ENCODE measurements at regions not wholly inside any gene's neighbourhood (a gene's known extent, or its start where the extent isn't known, plus 50 kb on each side); places are given as distances from the start of the nearest gene placed in this dataset.

- TF ChIP-seq POLR2A (IDR thresholded peaks at IDR 0.05; ENCODE audit: low read depth, low read length) (no peak), TAF1 (IDR thresholded peaks at IDR 0.05; ENCODE audit: low read depth, low read length) (no peak), PAX5 (IDR thresholded peaks at IDR 0.05; ENCODE audit: insufficient read depth, low read length, severe bottlenecking) (no peak), POLR2AphosphoS5 (IDR thresholded peaks at IDR 0.05; ENCODE audit: low read depth, low read length) (no peak)
Observed at GRCh38 chr7:34308595-34308994, 349.4 kb upstream of the NPSR1 start.
